ENCODE measurements at regions not wholly inside any gene's neighbourhood (a gene's known extent, or its start where the extent isn't known, plus 50 kb on each side); places are given as distances from the start of the nearest gene placed in this dataset.
A peak's percentile ranks its signal among the peaks of the same experiment; 100 is the strongest.
"Not testable (repeated sequence)": the region's sequence is repeated elsewhere in the genome, so short reads cannot be mapped to it uniquely, and the experiment has no call there.

DNA sequence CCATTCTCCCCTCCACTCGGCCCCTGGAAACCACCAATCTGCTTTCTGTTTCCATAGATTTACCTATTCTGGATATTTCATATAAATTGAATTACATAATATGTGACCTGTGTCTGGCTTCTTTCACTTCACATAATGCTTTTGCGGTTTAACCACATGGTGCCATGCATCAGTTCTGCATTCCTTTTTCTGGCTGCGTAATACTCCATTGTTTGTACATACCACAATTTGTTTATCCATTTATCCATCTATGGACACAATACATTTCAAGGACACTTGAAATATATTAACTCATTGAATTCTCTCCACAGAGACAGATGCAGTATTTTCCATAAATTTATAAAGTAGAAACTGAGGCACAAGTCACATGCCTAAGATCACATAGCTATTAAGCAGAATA lies 110.3 kb upstream of the ETV6 start:
- DNase-seq (ENCODE audit: low read depth) = no peak

DNA sequence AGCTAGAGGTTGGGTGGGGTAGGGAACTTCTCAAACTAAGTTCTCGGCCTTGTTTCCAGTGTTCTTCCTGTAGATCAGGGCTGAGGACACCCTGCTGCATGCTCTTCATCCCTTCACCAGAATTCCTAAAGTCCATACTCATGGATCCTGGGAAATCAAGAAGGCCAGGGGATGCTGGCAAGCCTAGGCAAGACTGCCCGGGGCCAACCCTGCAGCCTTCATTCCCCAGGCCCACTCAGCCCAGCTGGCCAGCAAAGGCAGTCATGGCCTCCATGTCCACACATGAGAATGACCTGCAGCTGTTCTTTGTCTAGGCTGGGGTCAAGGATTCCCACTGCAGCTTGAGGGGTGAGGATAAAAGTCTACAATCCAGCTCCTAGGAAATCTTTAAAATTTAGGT lies 109.3 kb upstream of the ETV6 start:
- no peak for DNase-seq (ENCODE audit: low read depth)

DNA sequence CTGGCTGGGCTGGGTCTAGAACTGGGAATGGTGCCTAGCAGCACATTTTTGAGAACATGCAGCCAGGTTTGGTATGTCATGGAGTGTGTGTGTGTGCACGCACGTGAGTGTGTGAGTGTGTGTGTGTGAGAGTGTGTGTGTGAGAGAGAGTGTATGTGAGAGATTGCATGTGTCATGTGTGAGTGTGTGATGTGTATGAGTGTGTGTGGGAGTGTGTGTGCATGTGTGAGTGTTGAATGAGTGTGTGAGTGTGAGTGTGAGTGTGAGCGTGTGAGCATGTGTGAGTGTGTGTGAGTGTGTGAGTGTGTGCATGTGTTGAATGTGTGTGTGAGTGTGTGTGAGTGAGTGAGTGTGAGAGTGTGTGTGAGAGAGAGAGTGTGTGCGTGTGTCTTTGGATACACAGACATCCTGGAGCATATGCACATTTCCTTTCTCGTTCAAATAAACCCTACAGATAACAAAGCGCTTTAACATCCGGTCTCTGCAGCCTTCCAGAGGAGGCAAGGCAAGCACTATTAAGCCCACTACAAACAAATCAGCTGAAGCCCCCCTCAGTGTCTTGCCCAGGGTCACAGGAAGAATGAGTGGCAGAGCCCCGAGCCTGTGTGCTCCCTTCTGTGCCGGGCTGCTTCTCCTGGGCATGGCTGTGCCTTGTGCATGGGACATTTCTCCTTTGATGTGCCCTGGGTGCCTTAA lies 108.7 kb upstream of the ETV6 start:
- no peak for DNase-seq (ENCODE audit: low read depth)

DNA sequence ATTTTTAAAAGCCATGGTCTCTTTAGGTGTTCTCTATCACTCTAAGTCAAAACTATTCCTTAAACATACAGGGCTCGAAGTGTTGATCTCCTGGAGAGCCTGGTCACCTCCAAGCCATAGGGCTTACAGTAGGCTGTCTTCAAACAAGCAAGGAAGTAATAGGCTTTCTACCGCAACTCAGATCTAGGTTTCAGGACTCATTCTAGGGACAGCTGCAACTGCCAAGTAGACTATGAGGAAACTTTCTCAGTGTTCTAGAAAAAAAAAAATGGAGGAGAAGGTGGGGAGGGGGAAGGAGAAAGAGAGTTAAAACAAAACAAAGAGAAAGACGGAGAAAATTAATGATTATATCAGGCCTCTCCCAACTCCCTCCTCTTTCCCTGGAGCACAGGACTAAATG lies 106.9 kb upstream of the ETV6 start:
- DNase-seq (ENCODE audit: low read depth) = no peak

DNA sequence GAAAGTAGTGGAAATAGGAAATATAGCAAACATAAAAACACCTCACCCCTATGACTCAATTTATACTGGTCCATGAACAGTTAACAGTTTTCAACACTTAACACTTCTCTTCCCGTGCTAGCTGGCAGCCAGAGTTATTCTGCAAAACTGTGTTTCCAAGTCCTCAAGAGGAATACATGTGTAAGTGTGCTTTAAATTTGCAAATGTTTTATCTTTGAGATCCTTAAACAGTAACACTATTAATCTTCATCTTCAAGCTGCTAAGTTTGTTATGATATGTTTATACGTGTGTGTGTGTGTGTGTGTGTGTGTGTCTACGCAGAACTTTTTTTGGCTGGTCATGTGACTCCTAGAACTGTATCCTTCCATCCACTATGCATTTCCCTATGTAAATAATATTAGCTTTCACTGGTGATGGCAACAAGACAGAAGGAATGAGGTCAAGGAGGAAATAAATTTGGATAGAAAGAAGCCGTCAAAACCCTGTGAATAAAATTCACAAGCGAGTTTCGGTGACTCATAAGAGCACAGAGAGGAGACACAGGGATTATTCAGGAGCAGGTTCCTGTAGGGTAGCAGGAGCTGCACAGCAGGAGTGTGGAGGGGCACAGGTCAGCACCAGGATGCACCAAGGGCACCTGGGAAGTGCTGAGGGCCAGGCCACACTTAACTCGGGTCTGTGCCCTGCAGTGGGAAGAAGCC lies 105.9 kb upstream of the ETV6 start:
- DNase-seq (ENCODE audit: low read depth) = no peak

DNA sequence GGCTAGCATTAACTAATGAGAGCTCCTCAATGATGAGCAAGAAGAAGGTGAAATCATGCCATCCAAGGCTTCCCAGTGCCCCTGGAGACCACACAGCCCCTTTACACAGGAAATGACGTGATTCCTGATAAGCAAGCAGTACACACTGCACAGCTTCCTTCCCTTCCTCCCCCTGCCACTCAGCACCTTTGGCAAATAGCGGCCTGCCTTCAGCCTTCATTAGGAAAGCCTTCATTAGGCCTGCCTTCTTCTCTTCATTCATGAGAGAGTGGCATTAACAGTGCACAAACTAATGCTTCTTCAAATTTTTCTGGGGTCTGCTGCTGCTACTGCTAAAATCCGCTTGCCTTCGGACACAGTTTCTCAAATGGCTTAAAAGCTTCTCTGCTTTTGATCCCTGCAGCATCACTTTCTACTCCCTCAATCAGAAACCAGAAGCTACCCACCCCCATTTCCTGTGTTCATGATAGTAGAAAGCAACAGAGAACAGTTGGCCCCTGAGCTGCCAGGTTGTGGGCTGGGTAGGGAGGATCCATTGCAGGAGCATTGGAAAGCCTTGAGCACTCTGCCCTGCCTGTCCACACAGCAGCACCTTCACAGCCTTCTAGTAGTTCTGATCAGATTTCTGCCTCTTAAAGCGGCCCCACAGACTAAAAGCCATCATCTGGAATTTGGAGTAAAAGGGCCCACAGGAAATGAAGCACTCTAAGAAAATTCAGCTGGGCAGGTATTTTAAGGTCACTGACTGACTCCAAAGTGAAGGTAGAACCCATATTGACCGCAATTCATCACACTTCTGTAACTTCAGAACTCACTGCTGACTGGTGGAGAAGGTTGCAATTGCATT lies 103.8 kb upstream of the ETV6 start:
- peak; percentile 14 for DNase-seq (ENCODE audit: low read depth)

DNA sequence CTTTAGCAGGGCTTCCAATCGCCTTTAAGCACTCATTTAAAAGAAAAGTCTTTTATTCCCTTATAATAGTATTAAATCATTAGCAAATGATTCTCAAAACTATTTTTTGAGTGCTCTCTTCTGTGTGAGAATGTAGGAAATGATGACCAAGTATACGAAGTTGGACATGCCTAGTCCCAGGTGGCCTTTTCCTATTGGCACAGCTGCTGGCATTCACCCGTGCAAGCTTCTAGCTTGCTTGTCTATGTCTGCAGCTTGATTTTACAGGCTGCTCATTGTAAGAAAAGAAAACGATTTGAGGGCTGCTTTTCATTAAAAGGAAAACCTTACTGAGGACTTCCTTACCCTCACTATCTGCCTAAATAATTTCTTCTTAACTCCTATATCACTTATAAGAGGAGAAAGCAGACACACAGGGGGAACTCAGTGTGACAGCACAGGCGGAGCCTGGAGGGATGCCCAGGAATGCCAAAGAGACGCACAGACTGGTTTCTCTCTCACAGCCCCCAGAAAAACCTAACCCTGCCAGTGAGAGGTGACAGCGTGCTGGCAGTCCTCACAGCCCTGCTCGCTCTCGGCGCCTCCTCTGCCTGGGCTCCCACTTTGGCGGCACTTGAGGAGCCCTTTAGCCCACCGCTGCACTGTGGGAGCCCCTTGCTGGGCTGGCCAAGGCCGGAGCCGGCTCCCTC lies 102.7 kb upstream of the ETV6 start:
- DNase-seq (ENCODE audit: low read depth) = not testable (repeated sequence)

DNA sequence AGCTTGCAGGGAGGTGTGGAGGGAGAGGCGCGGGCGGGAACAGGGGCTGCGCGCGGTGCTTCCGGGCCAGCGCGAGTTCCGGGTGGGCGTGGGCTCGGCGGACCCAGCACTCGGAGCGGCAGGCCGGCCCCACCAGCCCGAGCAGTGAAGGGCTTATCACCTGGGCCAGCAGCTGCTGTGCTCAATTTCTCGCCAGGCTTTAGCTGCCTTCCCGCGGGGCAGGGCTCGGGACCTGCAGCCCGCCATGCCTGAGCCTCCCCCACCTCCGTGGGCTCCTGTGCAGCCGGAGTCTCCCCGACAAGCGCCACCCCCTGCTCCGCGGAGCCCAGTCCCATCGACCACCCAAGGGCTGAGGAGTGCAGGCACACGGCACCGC lies 102.2 kb upstream of the ETV6 start:
- not testable (repeated sequence) for DNase-seq (ENCODE audit: low read depth)

DNA sequence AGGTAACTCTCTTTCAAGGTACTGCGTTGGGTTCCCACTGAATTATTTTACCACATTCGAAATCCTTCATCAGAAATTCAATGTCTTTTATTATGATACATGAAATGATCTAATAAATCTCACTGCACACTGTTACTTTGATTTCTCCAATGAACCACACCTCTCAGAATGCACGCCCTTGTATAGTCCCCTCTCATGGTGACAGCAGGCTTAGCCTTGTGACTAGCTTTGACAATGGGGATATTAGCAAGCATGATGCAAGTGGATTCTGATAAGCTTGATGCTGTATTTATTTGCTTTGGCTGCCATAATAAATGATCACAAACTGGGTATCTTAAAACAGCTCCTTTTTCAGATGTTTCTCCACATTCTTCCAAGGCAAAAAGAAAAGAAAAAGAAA lies 100.4 kb upstream of the ETV6 start:
- no peak for DNase-seq (ENCODE audit: low read depth)

DNA sequence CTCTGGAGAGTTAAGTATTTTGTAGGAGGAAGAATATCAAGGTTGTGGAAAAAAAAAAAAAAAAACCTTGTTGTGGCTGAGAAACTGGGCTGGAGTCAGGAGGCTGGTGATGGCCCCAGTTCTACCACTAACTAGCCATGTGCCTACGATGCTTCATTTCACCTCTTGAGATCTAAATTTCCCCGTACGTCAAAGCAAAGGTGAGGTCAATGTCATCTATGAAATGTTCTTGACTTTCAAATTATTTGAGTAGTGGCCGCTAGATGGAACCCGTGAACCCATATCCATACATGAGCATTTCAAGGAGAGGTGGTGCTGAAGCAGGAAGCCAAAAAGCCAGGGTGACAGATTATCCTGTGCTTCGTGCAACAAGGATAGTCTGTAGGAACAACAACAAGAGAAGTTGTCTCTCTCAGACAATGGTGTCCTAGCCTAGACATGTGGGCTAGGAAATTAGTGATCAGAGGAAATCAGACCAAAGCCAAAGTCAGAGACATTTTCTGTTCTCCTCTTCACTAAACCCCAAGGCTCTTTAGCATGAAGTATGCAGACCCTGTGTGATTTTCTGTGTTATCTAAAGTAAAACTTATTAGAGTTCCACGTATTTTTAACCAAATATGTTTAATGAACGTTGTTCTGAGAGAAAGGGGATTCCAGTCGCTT lies 95.5 kb upstream of the ETV6 start:
- DNase-seq (ENCODE audit: low read depth) = peak; percentile 25

DNA sequence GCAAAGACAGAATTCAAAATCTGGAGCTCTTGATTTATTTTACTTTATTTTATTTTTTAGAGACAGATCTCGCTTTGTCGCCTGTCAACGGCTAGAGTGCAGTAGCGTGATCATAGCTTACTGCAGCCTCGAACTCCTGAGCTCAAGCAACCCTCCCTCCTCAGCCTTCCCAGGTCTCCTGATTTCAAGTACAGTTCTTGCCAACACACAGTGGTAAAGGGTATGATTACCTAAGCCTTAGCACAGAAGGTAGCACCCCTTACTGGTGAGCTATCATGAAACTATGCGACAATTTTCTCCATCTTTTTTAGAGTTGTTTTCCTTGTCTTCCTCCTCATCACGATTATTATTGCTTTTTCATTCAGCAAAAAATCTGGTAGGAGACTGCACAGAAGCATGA lies 94.3 kb upstream of the ETV6 start:
- DNase-seq (ENCODE audit: low read depth) = no peak

DNA sequence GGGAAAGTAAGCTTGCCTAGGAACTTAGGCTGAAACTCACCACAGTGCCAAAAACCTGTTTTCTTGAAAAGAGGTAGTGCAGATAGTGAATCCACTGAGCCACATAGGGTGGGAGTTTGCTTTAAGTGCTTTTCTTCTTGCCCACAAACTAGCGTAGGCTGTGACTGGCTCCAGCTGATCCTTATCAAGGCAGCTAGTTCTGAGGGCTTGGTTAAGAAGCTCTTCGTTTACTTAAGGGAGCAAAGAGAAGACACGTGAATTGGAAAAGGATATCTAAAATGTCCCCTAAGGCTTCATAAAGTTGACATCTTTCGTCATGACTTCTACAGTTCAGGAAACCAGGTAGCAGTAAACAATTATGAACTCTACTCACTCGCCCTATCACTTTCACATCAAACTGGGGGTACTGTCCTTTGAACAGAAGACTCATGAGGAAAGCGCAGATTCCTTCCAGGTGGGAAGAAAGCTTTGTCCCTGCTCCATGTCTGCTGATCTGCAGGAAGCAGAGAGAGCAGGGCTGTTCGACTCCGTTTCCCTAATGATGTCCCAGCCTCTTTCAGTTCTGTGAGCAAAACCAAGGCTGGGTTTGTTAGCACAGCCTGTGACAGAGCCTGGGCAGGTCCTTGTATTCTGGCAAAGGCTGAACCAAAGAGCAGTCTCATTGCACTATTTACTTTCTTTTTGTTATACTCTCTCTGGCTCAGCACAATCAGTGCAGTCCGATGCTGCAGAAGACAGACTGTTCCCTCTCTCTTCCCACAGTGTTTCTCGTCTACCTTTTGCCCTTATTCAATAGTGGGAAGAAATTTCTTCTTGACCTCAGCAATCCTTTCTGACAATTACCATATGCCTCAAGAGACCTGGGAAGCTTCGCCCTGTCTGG lies 93.5 kb upstream of the ETV6 start:
- no peak for DNase-seq (ENCODE audit: low read depth)

DNA sequence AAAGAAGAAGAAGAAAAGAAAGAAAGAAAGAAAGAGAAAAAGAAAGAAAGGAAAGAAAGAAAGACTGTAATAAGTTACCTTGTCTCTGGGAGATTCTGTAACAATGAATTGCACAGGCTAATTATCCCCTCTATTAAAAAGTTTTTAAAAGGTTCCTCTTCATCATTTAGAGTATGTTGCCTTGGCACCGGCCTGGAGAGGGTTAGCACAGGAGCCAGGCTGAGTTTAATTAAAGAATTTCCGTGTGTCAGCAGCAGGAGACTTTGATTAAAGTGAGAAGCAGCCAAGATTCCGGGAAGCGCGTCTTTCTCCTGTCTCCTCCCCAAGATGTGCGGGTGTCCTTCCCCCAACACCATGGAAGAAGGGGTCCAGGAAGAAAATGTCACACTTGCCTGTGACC lies 92.8 kb upstream of the ETV6 start:
- no peak for DNase-seq (ENCODE audit: low read depth)

DNA sequence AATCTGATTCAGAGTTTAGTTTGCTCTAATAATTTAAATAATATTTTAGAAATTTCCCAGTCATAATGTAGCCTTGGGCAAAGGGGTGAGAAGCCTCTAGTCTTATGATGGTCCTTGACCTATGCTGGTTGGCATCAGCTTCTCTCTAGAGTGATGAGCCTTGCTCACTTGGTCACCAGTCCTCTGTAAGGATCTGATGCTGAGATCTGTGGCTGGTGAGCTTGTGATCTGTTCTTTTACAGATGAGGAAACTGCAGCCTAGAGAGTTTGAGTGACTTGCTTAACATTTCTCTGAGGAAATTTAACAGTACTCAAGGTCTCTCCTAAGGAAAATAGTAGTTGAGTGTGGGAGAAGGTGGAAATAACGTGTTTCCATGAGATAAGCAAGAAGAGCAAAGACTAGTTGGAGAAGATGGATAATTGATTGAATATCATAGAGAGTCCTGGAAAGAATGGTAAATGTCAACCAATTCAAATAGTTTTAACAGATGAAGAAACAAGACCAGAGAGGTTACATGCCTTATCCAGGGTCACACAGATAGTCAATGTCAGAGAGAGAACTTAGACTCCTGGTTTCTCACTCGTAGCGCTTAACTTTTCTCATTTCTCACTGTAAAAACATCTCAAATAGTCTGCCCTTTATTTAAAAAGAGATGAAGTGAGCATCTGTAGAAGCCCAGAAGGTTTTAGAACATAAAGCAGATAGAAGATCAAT lies 89.7 kb upstream of the ETV6 start:
- DNase-seq (ENCODE audit: low read depth) = no peak

DNA sequence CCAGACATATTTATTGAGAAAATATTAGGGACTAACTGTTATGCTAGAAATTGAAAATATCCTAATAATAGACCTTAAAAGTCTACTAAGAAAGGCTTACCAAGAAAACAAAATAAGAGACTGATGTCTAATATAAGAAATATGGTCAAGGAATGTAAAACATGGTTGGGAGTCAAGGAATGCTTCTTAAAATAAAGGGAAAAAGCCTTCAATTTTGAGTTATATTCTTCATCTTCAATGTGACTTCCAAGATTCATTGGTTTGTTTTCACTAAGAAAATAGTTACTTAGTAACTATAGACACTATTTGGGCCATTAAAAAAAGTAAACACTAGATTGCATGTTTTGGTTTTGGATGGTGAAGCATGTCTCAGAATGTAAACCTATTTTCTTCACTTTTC lies 88.1 kb upstream of the ETV6 start:
- no peak for DNase-seq (ENCODE audit: low read depth)

DNA sequence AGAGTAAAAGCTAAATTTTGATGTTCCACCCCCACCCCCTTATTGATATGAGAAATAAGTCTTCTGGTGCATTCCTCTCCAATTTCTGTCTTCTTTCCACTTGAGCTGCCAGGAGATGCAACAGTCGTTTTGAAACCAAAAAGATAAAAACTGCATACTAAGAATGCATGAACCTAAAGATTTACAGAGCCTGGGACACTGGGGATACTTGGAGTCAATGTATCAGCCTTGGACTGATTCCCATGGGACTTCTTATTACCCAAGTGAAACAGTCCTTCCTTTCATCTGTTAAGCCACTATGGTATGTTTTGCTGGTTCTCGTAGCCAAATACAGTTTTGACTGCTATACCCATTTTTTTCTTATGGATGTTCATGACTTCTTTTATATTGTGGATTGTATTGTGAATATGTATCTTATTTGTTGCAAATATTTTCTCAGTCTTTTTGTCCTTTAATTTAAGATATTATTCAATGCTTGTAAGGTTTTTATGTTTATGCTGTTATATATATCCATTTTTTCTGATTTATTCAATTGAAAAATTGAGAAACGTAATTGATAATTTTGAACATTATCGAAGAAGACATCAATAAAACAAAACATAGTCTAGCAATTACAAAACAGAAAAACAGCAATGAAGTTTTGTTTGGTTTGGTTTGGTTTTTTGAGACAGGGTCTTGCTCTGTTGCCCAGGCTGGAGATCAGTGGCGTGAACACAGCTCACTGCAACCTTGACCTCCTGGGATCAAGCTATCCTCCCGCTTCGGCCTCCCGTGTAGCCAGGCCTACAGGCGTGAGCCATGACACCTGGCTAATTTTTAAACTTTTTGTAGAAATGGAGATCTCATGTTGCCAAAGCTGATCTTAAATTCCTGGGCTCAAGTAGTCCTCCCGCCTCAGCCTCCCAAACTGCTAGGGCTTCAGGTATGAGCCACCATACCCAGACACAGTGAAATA lies 85.4 kb upstream of the ETV6 start:
- no peak for DNase-seq (ENCODE audit: low read depth)

DNA sequence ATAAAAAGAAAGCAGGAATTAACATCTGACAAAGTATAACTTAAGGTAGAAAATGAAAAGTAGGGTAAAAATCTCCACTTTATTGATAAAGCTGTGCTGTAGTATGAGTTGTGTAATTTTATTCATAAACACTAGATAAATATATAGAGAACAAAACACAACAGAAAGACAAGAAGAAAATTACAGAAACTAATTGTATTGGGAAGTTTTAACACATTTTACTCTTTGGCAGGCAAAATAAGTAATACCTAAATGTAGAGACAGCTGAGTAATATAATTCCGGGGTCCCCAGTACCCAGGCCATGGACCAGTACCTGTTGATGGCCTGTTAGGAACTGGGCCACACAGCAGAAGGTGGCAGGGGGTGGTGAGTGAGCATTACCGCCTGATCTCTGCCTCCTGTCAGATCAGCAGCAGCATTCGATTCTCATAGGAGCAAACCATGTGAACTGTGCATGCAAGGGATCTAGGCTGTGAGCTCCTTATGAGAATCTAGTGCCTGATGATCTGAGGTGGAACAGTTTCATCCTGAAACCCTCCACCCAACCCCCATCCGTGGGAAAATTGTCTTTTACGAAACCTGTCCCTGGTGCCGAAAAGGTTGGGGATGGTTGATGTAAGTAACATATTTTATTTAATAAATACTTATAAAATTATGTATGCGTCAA lies 84.4 kb upstream of the ETV6 start:
- DNase-seq (ENCODE audit: low read depth) = no peak

DNA sequence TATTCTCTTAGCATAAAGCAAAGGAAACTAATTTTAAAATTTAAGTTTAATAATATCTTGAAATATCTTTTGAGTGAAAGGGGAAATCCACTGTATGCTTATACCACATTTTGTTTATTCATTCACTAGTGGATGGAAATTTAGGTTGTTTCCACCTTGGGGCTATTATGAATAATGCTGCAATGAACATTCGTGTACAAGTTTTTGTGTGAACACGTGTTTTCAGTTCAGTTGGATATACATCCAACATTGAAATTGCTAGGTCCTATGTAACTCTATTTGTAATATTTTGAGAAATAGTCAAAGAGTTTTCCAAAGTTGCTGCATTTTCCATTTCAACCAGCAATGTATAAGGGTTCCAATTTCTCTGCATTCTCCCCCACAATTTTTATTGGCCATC lies 83.7 kb upstream of the ETV6 start:
- no peak for DNase-seq (ENCODE audit: low read depth)
